HUES64 (cell line): ENCODE measurements at regions not wholly inside any gene's neighbourhood (a gene's known extent, or its start where the extent isn't known, plus 50 kb on each side); places are given as distances from the start of the nearest gene placed in this dataset.

ENCODE experiments used
- H3K27ac ChIP-seq: 2 replicates; pipeline ENCODE4 v1.7.0; 2013; ENCODE audit warnings: low read depth, low read length, inconsistent platforms
- H3K27me3 ChIP-seq: 2 replicates; pipeline ENCODE4 v1.6.1; 2013; ENCODE audit warnings: mild to moderate bottlenecking, low read length; ENCODE audit not compliant: insufficient read depth
- H3K36me3 ChIP-seq: 2 replicates; pipeline ENCODE4 v1.6.1; 2013; ENCODE audit warnings: mild to moderate bottlenecking, low read length; ENCODE audit not compliant: insufficient read depth
- H3K4me1 ChIP-seq: 2 replicates; pipeline ENCODE4 v1.6.1; 2013; ENCODE audit warnings: mild to moderate bottlenecking, low read length, moderate library complexity; ENCODE audit not compliant: insufficient read depth
- H3K4me3 ChIP-seq: 2 replicates; pipeline ENCODE4 v1.5.1; 2013; ENCODE audit warnings: mild to moderate bottlenecking, low read length, moderate library complexity
- H3K9ac ChIP-seq: 2 replicates; pipeline ENCODE4 v1.6.1; 2013; ENCODE audit warnings: mild to moderate bottlenecking, low read depth, low read length
- H3K9me3 ChIP-seq: 2 replicates; pipeline ENCODE4 v1.6.1; 2013; ENCODE audit warnings: low read depth, low read length; ENCODE audit not compliant: insufficient read depth
- WGBS: fragments of 150-250, 120-280 bp; methylation state at CpG from one replicate; pipeline ENCODE4 v1.1.7; 2013; ENCODE audit warnings: missing lambda C conversion rate; 5-methylcytosine and 5-hydroxymethylcytosine counted together

GRCh38 chr3:181859518-181859917 lies 147.8 kb downstream of the SOX2 start:
- Histone ChIP-seq H3K9ac (peak overlapping the region; percentile 16; the same call in 1 of the 2 replicates), H3K4me1 (peaks cover 36% of the 10 kb centered on the region), H3K27me3 (no peaks in the 10 kb centered on the region), H3K36me3 (no peaks in the 10 kb centered on the region), H3K4me3 (peak overlapping the region; percentile 22; the same call in 1 of the 2 replicates), H3K27ac (peak overlapping the region; percentile 89), H3K9me3 (no peaks in the 10 kb centered on the region)
- 8% methylated on average over 3 of the region's 4 CpGs for WGBS

- Histone ChIP-seq H3K9ac (no peak overlapping the region; the same call in 1 of the 2 replicates), H3K27ac (peak overlapping the region; percentile 89; the same call in 1 of the 2 replicates)
- no CpG with 5 or more reads among the region's 1 CpG for WGBS
Measured at GRCh38 chr3:181860235-181860634, 148.5 kb downstream of the SOX2 start.

DNA sequence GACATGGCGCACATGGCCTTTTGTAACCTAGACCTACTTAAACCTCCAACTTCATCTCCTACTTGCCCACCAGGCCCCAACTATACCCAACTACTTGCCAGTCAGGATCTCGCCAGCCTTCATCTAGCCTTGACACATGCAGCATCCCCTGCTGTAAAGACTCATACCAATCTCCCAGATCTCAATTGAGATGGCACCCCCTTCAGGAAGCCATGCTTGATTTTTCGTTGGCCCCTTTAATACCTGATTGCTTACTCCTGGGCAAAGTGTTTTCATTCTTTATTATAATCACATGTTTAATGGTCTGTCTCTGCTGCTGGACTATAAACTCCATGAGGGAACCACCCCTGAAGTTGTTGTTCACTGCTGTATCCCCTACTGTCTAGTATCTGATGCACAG lies 150.8 kb downstream of the SOX2 start:
- Histone ChIP-seq H3K27ac (no peak overlapping the region), H3K9me3 (no peaks in the 10 kb centered on the region), H3K9ac (no peak overlapping the region), H3K4me3 (no peak overlapping the region), H3K27me3 (no peaks in the 10 kb centered on the region), H3K36me3 (no peaks in the 10 kb centered on the region), H3K4me1 (peaks cover 36% of the 10 kb centered on the region)
- WGBS = 74% methylated on average over 3 of the region's 3 CpGs

More at GRCh38 chr3:181860235-181860634, 148.5 kb downstream of the SOX2 start:
- Histone ChIP-seq H3K9me3 (no peaks in the 10 kb centered on the region), H3K27me3 (no peaks in the 10 kb centered on the region), H3K36me3 (no peaks in the 10 kb centered on the region), H3K4me3 (no peak overlapping the region), H3K4me1 (peaks cover 36% of the 10 kb centered on the region)

- no peak overlapping the region for H3K4me3 ChIP-seq
- no peaks in the 10 kb centered on the region for H3K9me3 ChIP-seq
- no peaks in the 10 kb centered on the region for H3K36me3 ChIP-seq
- no peak overlapping the region for H3K27ac ChIP-seq
- H3K4me1 ChIP-seq = no peaks in the 10 kb centered on the region
- 93% methylated on average over 4 of the region's 4 CpGs for WGBS
- H3K9ac ChIP-seq = no peak overlapping the region
- H3K27me3 ChIP-seq = no peaks in the 10 kb centered on the region
Measured at GRCh38 chr3:181868576-181869082, 156.9 kb downstream of the SOX2 start.

GRCh38 chr3:181872887-181873286 lies 161.2 kb downstream of the SOX2 start:
- H3K4me1 ChIP-seq = no peaks in the 10 kb centered on the region
- no peaks in the 10 kb centered on the region for H3K9me3 ChIP-seq
- H3K9ac ChIP-seq = no peak overlapping the region
- 88% methylated on average over 1 of the region's 1 CpG for WGBS
- no peak overlapping the region for H3K27ac ChIP-seq
- H3K27me3 ChIP-seq = no peaks in the 10 kb centered on the region
- H3K36me3 ChIP-seq = no peaks in the 10 kb centered on the region
- H3K4me3 ChIP-seq = no peak overlapping the region

DNA sequence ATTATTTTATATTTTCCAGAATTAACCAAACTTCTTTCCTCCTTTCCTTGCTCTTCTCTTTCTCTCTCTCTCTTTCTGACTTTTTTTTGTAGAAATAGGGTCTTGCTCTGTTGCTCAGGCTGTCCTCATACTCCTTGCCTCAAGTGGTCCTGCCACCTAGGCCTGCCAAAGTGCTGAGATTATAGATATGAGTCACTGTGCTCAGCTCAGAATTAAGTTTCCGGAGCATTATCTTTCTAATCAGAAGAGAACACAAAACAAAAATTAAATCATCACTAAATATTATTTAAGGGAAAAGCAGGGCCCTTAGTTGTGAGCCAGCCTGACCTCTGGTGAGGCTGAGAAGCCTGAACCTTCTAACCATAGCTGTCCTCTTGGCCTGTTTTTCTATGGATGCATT lies 168.2 kb downstream of the SOX2 start:
- WGBS = 100% methylated on average over 1 of the region's 1 CpG
- H3K4me3 ChIP-seq = no peak overlapping the region
- H3K4me1 ChIP-seq = no peaks in the 10 kb centered on the region
- no peaks in the 10 kb centered on the region for H3K36me3 ChIP-seq
- H3K27me3 ChIP-seq = no peaks in the 10 kb centered on the region
- H3K27ac ChIP-seq = no peak overlapping the region
- no peaks in the 10 kb centered on the region for H3K9me3 ChIP-seq
- H3K9ac ChIP-seq = no peak overlapping the region

DNA sequence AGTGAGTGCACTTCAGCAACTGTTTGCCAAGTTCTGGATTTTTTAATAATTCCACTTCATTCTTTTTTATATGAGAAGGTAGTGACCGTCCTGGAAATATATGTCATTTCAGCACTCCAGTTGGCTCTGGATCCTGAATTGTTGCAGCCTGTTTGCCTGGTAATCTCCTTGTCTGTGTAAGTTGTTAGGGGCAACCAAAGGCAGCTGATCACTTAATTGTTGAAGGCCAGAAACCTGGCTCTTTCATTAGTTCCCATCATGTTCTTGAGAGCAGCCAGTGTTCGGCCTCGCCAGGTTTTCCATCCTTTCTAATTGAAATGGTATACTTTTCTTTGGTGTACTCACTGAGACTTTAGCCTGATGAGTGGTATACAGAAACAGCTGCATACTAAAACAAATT lies 168.6 kb downstream of the SOX2 start:
- Histone ChIP-seq H3K4me1 (0 out of 2 replicates have a peak, but pooled peaks cover 3% of the 10 kb centered on the region), H3K9ac (no peak overlapping the region), H3K9me3 (no peaks in the 10 kb centered on the region), H3K4me3 (no peak overlapping the region), H3K27ac (no peak overlapping the region), H3K27me3 (no peaks in the 10 kb centered on the region), H3K36me3 (no peaks in the 10 kb centered on the region)
- WGBS = 98% methylated on average over 3 of the region's 3 CpGs

DNA sequence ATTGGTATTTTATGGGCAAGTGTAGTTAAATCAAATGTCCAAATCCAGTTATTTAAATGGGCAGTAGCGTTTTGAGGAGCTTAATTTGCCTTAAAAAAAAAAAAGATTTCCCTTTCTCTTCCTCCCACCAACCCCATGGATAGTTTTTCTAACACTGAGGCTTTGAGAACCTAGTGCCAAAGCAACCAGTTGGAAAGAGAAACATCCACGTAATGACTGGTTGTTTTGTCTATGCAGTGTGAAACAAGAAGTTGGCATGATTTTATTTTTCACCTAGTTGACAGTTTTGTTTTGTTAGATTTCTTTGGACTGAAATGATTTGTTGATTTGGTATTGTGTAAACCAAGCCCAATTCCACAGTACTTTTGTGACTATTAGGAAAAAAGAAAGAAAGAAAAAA lies 170.0 kb downstream of the SOX2 start:
- H3K9ac ChIP-seq = no peak overlapping the region
- no peak overlapping the region for H3K4me3 ChIP-seq
- WGBS = 98% methylated on average over 2 of the region's 2 CpGs
- no peaks in the 10 kb centered on the region for H3K36me3 ChIP-seq
- no peaks in the 10 kb centered on the region for H3K9me3 ChIP-seq
- H3K4me1 ChIP-seq = peaks cover 10% of the 10 kb centered on the region
- no peak overlapping the region for H3K27ac ChIP-seq
- no peaks in the 10 kb centered on the region for H3K27me3 ChIP-seq

- no peaks in the 10 kb centered on the region for H3K36me3 ChIP-seq
- WGBS = 93% methylated on average over 6 of the region's 6 CpGs
- no peaks in the 10 kb centered on the region for H3K27me3 ChIP-seq
- H3K4me3 ChIP-seq = no peak overlapping the region
- no peak overlapping the region for H3K9ac ChIP-seq
- peaks cover 26% of the 10 kb centered on the region for H3K4me1 ChIP-seq
- no peak overlapping the region for H3K27ac ChIP-seq
- H3K9me3 ChIP-seq = no peaks in the 10 kb centered on the region
Measured at GRCh38 chr3:181885868-181886630, 174.3 kb downstream of the SOX2 start.

- Histone ChIP-seq H3K4me3 (no peak overlapping the region), H3K9ac (no peak overlapping the region), H3K27ac (no peak overlapping the region), H3K9me3 (no peaks in the 10 kb centered on the region), H3K4me1 (peaks cover 26% of the 10 kb centered on the region), H3K36me3 (no peaks in the 10 kb centered on the region), H3K27me3 (no peaks in the 10 kb centered on the region)
- WGBS = 69% methylated on average over 4 of the region's 4 CpGs
Measured at GRCh38 chr3:181886676-181887075, 175.0 kb downstream of the SOX2 start.

DNA sequence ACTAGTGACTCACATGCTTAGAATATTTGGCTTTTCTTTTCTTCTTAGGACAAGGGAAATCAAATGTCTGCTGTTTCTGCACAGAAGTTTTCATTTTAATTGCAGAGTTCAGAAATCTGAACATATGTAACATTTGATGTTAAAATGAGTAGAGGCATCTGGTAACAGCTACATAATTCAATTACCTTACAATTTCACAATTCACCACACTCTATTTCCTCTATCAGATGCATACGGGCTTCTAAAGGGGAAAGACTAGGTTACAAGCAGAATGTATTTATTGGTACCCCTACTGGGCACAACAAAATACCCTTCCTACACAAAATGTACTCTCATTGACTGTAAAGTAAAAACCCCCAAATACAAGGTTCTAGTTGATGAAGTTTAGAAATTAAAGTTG lies 176.0 kb downstream of the SOX2 start:
- Histone ChIP-seq H3K4me3 (no peak overlapping the region), H3K27ac (no peak overlapping the region), H3K27me3 (no peaks in the 10 kb centered on the region), H3K9ac (no peak overlapping the region), H3K4me1 (peaks cover 27% of the 10 kb centered on the region), H3K9me3 (no peaks in the 10 kb centered on the region), H3K36me3 (no peaks in the 10 kb centered on the region)
- 88% methylated on average over 1 of the region's 1 CpG for WGBS
